Keratinocyte (primary cell): ENCODE measurements at regions not wholly inside any gene's neighbourhood (a gene's known extent, or its start where the extent isn't known, plus 50 kb on each side); places are given as distances from the start of the nearest gene placed in this dataset.

Experiments
- DNase-seq: peaks from one replicate; pipeline ENCODE4 v3.0.0-alpha.2; 2011; ENCODE audit warnings: low read depth, missing footprints, low spot score
- FAIRE-seq: peaks from 2 replicates; lab custom pipeline; 2011; peaks lifted over from hg19 to GRCh38; lab: Jason Lieb, UNC
- H2AFZ ChIP-seq: 2 replicates; pipeline ENCODE4 v1.6.0; 2012; ENCODE audit warnings: low read length, control low read depth, inconsistent platforms; ENCODE audit not compliant: control insufficient read depth
- H3K27ac ChIP-seq: 2 replicates; pipeline ENCODE4 v1.5.1; 2011; ENCODE audit warnings: low read length; ENCODE audit not compliant: control insufficient read depth, insufficient read depth
- H3K27me3 ChIP-seq: 3 replicates; pipeline ENCODE4 v1.6.0; 2011; ENCODE audit warnings: low read length; ENCODE audit not compliant: control insufficient read depth, insufficient read depth; ENCODE audit errors: extremely low read depth
- H3K36me3 ChIP-seq, 2 experiments: 2 replicates in 1 of 2; 3 replicates in 1 of 2; pipeline ENCODE4 v1.5.1; 2011; ENCODE audit warnings: low read length in 2 of 2, mild to moderate bottlenecking in 1 of 2; ENCODE audit not compliant: control insufficient read depth in 2 of 2, insufficient read depth in 2 of 2; ENCODE audit errors: extremely low read depth in 1 of 2
- H3K4me1 ChIP-seq: 3 replicates; pipeline ENCODE4 v1.5.1; 2011; ENCODE audit warnings: low read length; ENCODE audit not compliant: control insufficient read depth, insufficient read depth; ENCODE audit errors: extremely low read depth
- H3K4me2 ChIP-seq: 3 replicates; pipeline ENCODE4 v1.6.0; 2011; ENCODE audit warnings: low read depth, low read length; ENCODE audit not compliant: control insufficient read depth, insufficient read depth; ENCODE audit errors: extremely low read depth
- H3K4me3 ChIP-seq, 3 experiments: fragments of 200-600 bp in 1 of 3; sonication (generic) in 1 of 3; 2 replicates in 2 of 3; 3 replicates in 1 of 3; pipeline ENCODE4 v1.5.1; 2011 to 2016; ENCODE audit warnings: low read length in 3 of 3, mild to moderate bottlenecking in 3 of 3, control low read depth in 2 of 3, inconsistent platforms in 1 of 3, low read depth in 1 of 3, mixed read lengths in 1 of 3, mixed run types in 1 of 3, moderate library complexity in 1 of 3; ENCODE audit not compliant: control insufficient read depth in 2 of 3, insufficient read depth in 2 of 3; ENCODE audit errors: extremely low read depth in 1 of 3
- H3K79me2 ChIP-seq: 2 replicates; pipeline ENCODE4 v1.6.0; 2012; ENCODE audit warnings: low read length; ENCODE audit not compliant: control insufficient read depth, insufficient read depth
- H3K9ac ChIP-seq: 3 replicates; pipeline ENCODE4 v1.6.0; 2011; ENCODE audit warnings: low read length; ENCODE audit not compliant: control insufficient read depth, insufficient read depth; ENCODE audit errors: extremely low read depth
- H3K9me1 ChIP-seq: 3 replicates; pipeline ENCODE4 v1.6.0; 2011; ENCODE audit warnings: low read length; ENCODE audit not compliant: control insufficient read depth, insufficient read depth; ENCODE audit errors: extremely low read depth
- H3K9me3 ChIP-seq: 2 replicates; pipeline ENCODE4 v1.5.1; 2012; ENCODE audit warnings: low read depth, low read length; ENCODE audit not compliant: control insufficient read depth
- H4K20me1 ChIP-seq: 3 replicates; pipeline ENCODE4 v1.6.0; 2011; ENCODE audit warnings: low read length; ENCODE audit not compliant: control insufficient read depth, insufficient read depth; ENCODE audit errors: extremely low read depth
- EZH2 ChIP-seq: IDR thresholded peaks from one replicate; pipeline ENCODE4 v1.6.1; 2012; ENCODE audit warnings: inconsistent platforms, mild to moderate bottlenecking, low read length, moderate library complexity
- dilution Hi-C: fragments of 300-500 bp; cut with MboI; formaldehyde crosslinking; loops from one replicate; pipeline ENCODE4 v1.7.0; 2020; ENCODE audit warnings: low sequenced_read_pairs; ENCODE audit not compliant: extremely low pct_ligation_motif_present
- TF ChIP-seq, protein P1 (sequence below), 3 experiments: IDR thresholded peaks in 1 of 3; conservative IDR thresholded peaks in 1 of 3; optimal IDR thresholded peaks in 1 of 3; 2 replicates in 2 of 3; 3 replicates in 1 of 3; pipeline versions ENCODE3 to v1.5.1; 2011; ENCODE audit warnings: low read length in 3 of 3, mild to moderate bottlenecking in 3 of 3, moderate library complexity in 2 of 3, control low read depth in 1 of 3, inconsistent platforms in 1 of 3; ENCODE audit not compliant: insufficient read depth in 2 of 3; ENCODE audit errors: extremely low read depth in 1 of 3

DNA sequence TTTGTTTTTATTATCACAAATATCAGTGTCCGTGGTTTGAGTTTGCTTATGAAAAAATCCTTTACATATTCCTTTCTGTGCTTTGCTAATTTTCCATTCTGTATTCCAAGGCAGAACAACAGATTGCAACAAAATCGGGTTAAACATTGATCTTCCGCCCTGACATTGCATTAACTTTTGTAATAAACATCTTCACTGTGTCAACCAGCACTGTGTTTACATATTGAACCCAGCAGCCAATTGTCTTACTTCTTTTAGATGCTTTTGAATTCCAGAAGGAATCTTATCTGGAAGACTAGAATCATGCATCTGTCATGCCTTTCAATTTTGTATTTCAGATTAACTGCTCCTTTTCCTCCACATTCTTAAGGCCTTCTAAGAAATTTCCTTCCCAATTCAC is 147.8 kb upstream of the CXXC4 start:
- H2AFZ ChIP-seq: no peak overlapping the region
- H3K79me2 ChIP-seq: no peaks in the 10 kb centered on the region
- DNase-seq (no peak), FAIRE-seq (no peak)
- H3K9me3 ChIP-seq: no peaks in the 10 kb centered on the region
- dilution Hi-C loops: no loop called here
- H3K4me1 ChIP-seq: no peaks in the 10 kb centered on the region
- no peak overlapping the region for H3K4me3 ChIP-seq
- no peak overlapping the region for H3K27ac ChIP-seq
- H3K4me2 ChIP-seq: no peak overlapping the region
- H3K9me1 ChIP-seq: no peaks in the 10 kb centered on the region
- H3K9ac ChIP-seq: no peak overlapping the region
- no peaks in the 10 kb centered on the region for H3K27me3 ChIP-seq
- no peaks in the 10 kb centered on the region for H3K36me3 ChIP-seq
- H4K20me1 ChIP-seq: no peaks in the 10 kb centered on the region
- TF ChIP-seq, protein P1, sequence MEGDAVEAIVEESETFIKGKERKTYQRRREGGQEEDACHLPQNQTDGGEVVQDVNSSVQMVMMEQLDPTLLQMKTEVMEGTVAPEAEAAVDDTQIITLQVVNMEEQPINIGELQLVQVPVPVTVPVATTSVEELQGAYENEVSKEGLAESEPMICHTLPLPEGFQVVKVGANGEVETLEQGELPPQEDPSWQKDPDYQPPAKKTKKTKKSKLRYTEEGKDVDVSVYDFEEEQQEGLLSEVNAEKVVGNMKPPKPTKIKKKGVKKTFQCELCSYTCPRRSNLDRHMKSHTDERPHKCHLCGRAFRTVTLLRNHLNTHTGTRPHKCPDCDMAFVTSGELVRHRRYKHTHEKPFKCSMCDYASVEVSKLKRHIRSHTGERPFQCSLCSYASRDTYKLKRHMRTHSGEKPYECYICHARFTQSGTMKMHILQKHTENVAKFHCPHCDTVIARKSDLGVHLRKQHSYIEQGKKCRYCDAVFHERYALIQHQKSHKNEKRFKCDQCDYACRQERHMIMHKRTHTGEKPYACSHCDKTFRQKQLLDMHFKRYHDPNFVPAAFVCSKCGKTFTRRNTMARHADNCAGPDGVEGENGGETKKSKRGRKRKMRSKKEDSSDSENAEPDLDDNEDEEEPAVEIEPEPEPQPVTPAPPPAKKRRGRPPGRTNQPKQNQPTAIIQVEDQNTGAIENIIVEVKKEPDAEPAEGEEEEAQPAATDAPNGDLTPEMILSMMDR (optimal IDR thresholded peaks at IDR 0.05 in 1 of 3, IDR thresholded peaks at IDR 0.05 in 1 of 3, conservative IDR thresholded peaks at IDR 0.05 in 1 of 3; ENCODE audit: extremely low read depth in 1 of 3, insufficient read depth in 2 of 3, low read length in 3 of 3): no peak
- TF ChIP-seq EZH2: no peak

DNA sequence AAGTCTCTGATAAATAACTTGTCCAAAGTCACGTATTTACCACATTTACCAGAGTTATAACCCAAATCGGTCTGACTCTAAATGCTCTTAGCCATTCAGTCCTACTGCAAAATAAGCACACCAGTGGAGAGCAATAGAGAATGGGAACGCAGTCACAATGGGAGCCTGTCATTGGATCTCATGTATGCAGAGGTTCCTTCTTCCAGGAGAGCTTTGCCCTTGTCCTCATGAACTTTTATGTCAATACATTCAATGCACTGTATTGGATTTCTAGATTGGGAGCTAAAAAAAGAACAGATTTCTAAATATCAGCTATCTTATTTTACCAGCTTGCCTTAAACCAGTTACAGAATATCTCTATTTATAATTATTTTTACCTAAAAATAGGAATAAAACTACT is 149.1 kb upstream of the CXXC4 start:
- H3K27me3 ChIP-seq: no peaks in the 10 kb centered on the region
- no peak for FAIRE-seq

More for the DNA sequence above, 149.1 kb upstream of the CXXC4 start:
- no peak overlapping the region for H2AFZ ChIP-seq
- H3K4me1 ChIP-seq: no peaks in the 10 kb centered on the region
- no peak for DNase-seq
- H3K4me3 ChIP-seq: no peak overlapping the region
- TF ChIP-seq EZH2: no peak
- TF ChIP-seq, protein P1 (optimal IDR thresholded peaks at IDR 0.05 in 1 of 3, IDR thresholded peaks at IDR 0.05 in 1 of 3, conservative IDR thresholded peaks at IDR 0.05 in 1 of 3; ENCODE audit: extremely low read depth in 1 of 3, insufficient read depth in 2 of 3, low read length in 3 of 3): no peak
- H3K9ac ChIP-seq: no peak overlapping the region
- H3K4me2 ChIP-seq: no peak overlapping the region
- H3K9me1 ChIP-seq: no peaks in the 10 kb centered on the region
- H3K27ac ChIP-seq: no peak overlapping the region
- no peaks in the 10 kb centered on the region for H3K36me3 ChIP-seq
- no peaks in the 10 kb centered on the region for H3K79me2 ChIP-seq
- no peaks in the 10 kb centered on the region for H3K9me3 ChIP-seq
- dilution Hi-C loops: no loop called here
- no peaks in the 10 kb centered on the region for H4K20me1 ChIP-seq
